ENCODE measurements at regions not wholly inside any gene's neighbourhood (a gene's known extent, or its start where the extent isn't known, plus 50 kb on each side); places are given as distances from the start of the nearest gene placed in this dataset.

DNA sequence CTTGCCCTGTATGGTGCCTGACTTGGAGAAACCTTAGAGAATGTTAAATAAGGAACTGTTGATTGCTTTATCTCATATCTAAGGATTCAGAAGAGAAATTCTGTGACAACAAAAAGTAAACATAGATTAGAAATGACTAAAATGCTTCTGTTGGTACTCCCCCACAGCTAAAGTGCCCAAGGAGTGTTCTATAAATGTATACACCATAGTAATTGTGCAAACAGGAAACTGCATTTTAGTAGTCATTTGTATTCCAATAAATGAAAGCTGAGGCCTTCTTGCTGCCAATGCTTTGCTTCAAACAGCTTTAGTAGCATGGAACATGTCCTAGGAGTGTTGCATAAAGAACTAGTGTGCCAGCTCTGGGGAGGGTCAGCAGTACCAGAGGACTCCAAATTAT is 343.7 kb upstream of the IRAK1BP1 start:
- TF ChIP-seq, protein P1, sequence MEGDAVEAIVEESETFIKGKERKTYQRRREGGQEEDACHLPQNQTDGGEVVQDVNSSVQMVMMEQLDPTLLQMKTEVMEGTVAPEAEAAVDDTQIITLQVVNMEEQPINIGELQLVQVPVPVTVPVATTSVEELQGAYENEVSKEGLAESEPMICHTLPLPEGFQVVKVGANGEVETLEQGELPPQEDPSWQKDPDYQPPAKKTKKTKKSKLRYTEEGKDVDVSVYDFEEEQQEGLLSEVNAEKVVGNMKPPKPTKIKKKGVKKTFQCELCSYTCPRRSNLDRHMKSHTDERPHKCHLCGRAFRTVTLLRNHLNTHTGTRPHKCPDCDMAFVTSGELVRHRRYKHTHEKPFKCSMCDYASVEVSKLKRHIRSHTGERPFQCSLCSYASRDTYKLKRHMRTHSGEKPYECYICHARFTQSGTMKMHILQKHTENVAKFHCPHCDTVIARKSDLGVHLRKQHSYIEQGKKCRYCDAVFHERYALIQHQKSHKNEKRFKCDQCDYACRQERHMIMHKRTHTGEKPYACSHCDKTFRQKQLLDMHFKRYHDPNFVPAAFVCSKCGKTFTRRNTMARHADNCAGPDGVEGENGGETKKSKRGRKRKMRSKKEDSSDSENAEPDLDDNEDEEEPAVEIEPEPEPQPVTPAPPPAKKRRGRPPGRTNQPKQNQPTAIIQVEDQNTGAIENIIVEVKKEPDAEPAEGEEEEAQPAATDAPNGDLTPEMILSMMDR (IDR thresholded peaks at IDR 0.05; ENCODE audit: insufficient read depth, low read length, missing control alignments) = no peak
- CTCF ChIA-PET = no interaction called here
- POLR2A ChIA-PET = no interaction called here
- no peak for DNase-seq (ENCODE audit: low read depth, low spot score)
- H3K4me3 ChIP-seq (ENCODE audit: low read depth, low read length) = no peak overlapping the region

DNA sequence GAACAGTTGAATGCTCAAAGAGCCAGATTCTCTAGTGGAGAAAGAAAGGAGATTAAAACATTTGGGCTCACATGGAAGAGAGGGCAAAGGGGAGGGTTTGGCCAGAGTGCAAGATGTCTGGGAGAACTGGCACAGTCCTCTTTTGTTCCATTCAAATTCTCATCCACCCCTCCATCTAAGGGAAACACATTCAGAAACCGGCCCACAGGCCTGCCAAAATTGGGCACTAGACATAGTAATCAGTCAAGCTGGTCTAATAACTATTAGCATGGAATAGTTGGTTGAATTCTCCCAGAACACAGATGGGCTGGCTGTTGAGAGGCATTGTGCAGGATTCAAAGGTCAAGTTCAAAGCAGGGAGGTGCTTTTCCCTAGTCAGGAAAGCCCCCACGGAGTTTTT is 341.4 kb upstream of the IRAK1BP1 start:
- ChIA-PET POLR2A (no interaction called here), CTCF (no interaction called here)
- TF ChIP-seq, protein P1 (IDR thresholded peaks at IDR 0.05; ENCODE audit: insufficient read depth, low read length, missing control alignments) = no peak
- H3K4me3 ChIP-seq (ENCODE audit: low read depth, low read length) = no peak overlapping the region
- no peak for DNase-seq (ENCODE audit: low read depth, low spot score)

DNA sequence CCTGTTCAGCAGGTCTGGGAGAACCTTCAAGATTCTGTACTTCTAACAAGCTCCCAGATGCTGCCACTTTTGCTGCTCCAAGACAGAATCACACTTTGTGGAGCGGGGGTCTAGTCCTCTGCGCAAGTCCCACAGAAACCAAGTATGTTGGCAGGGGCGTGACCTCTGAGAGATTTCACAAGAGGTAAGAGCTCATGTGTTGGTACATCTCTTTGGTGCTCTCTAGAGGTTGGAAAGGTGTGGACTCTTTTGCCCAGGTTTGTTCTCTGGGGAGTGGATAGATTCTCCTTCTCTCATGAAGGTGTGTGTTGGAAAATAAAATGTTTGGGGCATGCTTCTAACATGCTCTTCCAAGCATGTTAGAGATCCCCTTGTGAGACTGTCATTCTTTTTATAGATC is 340.9 kb upstream of the IRAK1BP1 start:
- ChIA-PET POLR2A (no interaction called here), CTCF (no interaction called here)
- TF ChIP-seq, protein P1 (IDR thresholded peaks at IDR 0.05; ENCODE audit: insufficient read depth, low read length, missing control alignments) = no peak
- H3K4me3 ChIP-seq (ENCODE audit: low read depth, low read length) = no peak overlapping the region
- no peak for DNase-seq (ENCODE audit: low read depth, low spot score)

DNA sequence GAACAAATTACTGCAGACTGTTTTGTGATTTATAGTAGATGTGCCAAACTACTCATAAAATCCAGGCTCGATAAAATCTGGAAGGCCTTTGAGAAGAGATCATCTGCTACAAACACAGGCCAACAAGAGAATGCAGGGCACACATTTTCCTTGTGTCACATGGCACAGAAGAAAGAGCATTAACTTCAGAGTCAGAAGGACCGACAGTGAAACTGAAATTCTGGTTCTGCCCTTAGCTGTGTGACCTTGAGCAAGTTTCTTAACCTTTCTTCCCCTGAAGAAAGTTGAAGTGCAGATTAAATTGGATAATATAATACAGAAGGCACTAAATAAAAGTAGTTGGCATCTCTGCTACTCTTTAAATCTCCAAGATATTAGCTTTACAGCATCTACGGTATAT is 338.4 kb upstream of the IRAK1BP1 start:
- TF ChIP-seq, protein P1 (IDR thresholded peaks at IDR 0.05; ENCODE audit: insufficient read depth, low read length, missing control alignments) = no peak
- no peak for DNase-seq (ENCODE audit: low read depth, low spot score)
- POLR2A ChIA-PET = no interaction called here
- CTCF ChIA-PET = no interaction called here
- no peak overlapping the region for H3K4me3 ChIP-seq (ENCODE audit: low read depth, low read length)

DNA sequence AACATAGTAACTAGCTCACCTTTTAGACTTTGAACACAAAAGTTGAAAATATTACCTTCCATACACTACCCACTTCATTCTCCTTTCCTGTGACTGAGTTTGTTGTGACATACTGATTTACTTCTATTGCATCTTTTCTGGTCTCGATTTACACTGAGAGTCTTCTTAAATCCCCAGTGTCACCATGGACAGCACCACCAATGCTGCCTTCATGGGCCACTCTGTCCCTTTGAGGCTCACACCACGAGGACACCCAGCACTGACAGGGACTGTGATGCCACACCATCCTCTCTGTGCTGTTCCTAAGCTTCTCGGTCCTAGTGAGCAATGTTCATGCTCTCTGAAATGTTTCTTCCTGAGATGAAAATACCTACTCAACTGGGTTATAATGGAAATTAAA is 337.1 kb upstream of the IRAK1BP1 start:
- no peak overlapping the region for H3K4me3 ChIP-seq (ENCODE audit: low read depth, low read length)
- POLR2A ChIA-PET = no interaction called here
- no peak for DNase-seq (ENCODE audit: low read depth, low spot score)
- TF ChIP-seq, protein P1 (IDR thresholded peaks at IDR 0.05; ENCODE audit: insufficient read depth, low read length, missing control alignments) = no peak
- CTCF ChIA-PET = no interaction called here

DNA sequence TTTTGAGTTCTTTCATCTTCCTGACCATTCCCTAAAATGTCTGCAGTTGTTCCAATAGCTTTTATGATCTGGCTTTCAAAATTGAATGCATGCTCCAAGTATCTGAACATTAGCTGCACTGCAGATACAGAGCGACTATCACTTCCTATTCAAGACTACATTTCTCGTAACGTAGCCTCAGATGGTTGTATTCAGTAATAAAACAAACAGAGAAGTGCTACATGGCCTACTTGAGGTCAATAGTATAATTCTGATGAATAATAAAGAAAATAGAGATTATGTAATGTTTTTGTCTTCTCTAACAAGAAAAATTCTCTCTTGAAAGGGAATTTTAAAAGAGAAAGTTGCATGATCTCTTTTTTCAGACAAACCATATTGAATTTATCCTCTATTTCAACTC is 333.9 kb upstream of the IRAK1BP1 start:
- TF ChIP-seq, protein P1 (IDR thresholded peaks at IDR 0.05; ENCODE audit: insufficient read depth, low read length, missing control alignments) = no peak
- CTCF ChIA-PET = no interaction called here
- H3K4me3 ChIP-seq (ENCODE audit: low read depth, low read length) = no peak overlapping the region
- POLR2A ChIA-PET = no interaction called here
- no peak for DNase-seq (ENCODE audit: low read depth, low spot score)

All from AG04449 (cell line).